ENCODE measurements at regions not wholly inside any gene's neighbourhood (a gene's known extent, or its start where the extent isn't known, plus 50 kb on each side); places are given as distances from the start of the nearest gene placed in this dataset.

- H3K27me3 ChIP-seq, result no peaks in the 10 kb centered on the region
- H3K4me1 ChIP-seq, result no peaks in the 10 kb centered on the region
- no peaks in the 10 kb centered on the region for H3K9me3 ChIP-seq
- no peak overlapping the region for H3K27ac ChIP-seq
- H3K4me3 ChIP-seq, result no peak overlapping the region
- TF ChIP-seq POLR2A (IDR thresholded peaks at IDR 0.05) (no peak), CTCF (IDR thresholded peaks at IDR 0.05) (no peak), EP300 (IDR thresholded peaks at IDR 0.05) (no peak), POLR2AphosphoS5 (IDR thresholded peaks at IDR 0.05) (no peak)
- WGBS, result 96% methylated on average over 3 of the region's 3 CpGs
- no peak for DNase-seq (ENCODE audit: low spot score in 2 of 2)
- no peaks in the 10 kb centered on the region for H3K36me3 ChIP-seq
Observed at GRCh38 chr14:84519836-84520235, 1010.1 kb upstream of the FLRT2 start.

GRCh38 chr14:84520711-84521338, 1009.1 kb upstream of the FLRT2 start:
- H3K36me3 ChIP-seq, result no peaks in the 10 kb centered on the region
- H3K4me3 ChIP-seq, result no peak overlapping the region
- no peak overlapping the region for H3K27ac ChIP-seq
- 92% methylated on average over 1 of the region's 1 CpG for WGBS
- H3K9me3 ChIP-seq, result no peaks in the 10 kb centered on the region
- H3K27me3 ChIP-seq, result no peaks in the 10 kb centered on the region
- no peak for DNase-seq (ENCODE audit: low spot score in 2 of 2)
- TF ChIP-seq POLR2A (IDR thresholded peaks at IDR 0.05) (no peak), EP300 (IDR thresholded peaks at IDR 0.05) (no peak), CTCF (IDR thresholded peaks at IDR 0.05) (no peak), POLR2AphosphoS5 (IDR thresholded peaks at IDR 0.05) (no peak)
- H3K4me1 ChIP-seq, result no peaks in the 10 kb centered on the region

GRCh38 chr14:84523746-84524145, 1006.2 kb upstream of the FLRT2 start:
- DNase-seq (ENCODE audit: low spot score in 2 of 2), result no peak
- H3K4me3 ChIP-seq, result no peak overlapping the region
- H3K9me3 ChIP-seq, result no peaks in the 10 kb centered on the region
- WGBS, result 80% methylated on average over 2 of the region's 2 CpGs
- no peaks in the 10 kb centered on the region for H3K4me1 ChIP-seq
- no peak for TF ChIP-seq EP300 (IDR thresholded peaks at IDR 0.05)
- no peak for TF ChIP-seq POLR2AphosphoS5 (IDR thresholded peaks at IDR 0.05)
- TF ChIP-seq POLR2A (IDR thresholded peaks at IDR 0.05), result no peak
- no peak for TF ChIP-seq CTCF (IDR thresholded peaks at IDR 0.05)
- no peaks in the 10 kb centered on the region for H3K27me3 ChIP-seq
- no peak overlapping the region for H3K27ac ChIP-seq
- no peaks in the 10 kb centered on the region for H3K36me3 ChIP-seq

- 72% methylated on average over 3 of the region's 3 CpGs for WGBS
- no peak for TF ChIP-seq POLR2AphosphoS5 (IDR thresholded peaks at IDR 0.05)
- Histone ChIP-seq H3K36me3 (no peaks in the 10 kb centered on the region), H3K27ac (no peak overlapping the region), H3K4me3 (no peak overlapping the region), H3K27me3 (no peaks in the 10 kb centered on the region), H3K9me3 (no peaks in the 10 kb centered on the region), H3K4me1 (no peaks in the 10 kb centered on the region)
- no peak for DNase-seq (ENCODE audit: low spot score in 2 of 2)
Observed at GRCh38 chr14:84527706-84528105, 1002.2 kb upstream of the FLRT2 start.

- no peak for TF ChIP-seq CTCF (IDR thresholded peaks at IDR 0.05)
- no peak for TF ChIP-seq POLR2AphosphoS5 (IDR thresholded peaks at IDR 0.05)
- TF ChIP-seq EP300 (IDR thresholded peaks at IDR 0.05), result no peak
- TF ChIP-seq POLR2A (IDR thresholded peaks at IDR 0.05), result no peak
- Histone ChIP-seq H3K9me3 (no peaks in the 10 kb centered on the region), H3K27me3 (no peaks in the 10 kb centered on the region), H3K36me3 (no peaks in the 10 kb centered on the region), H3K4me3 (no peak overlapping the region), H3K4me1 (no peaks in the 10 kb centered on the region), H3K27ac (no peak overlapping the region)
- WGBS, result 91% methylated on average over 2 of the region's 2 CpGs
- DNase-seq (ENCODE audit: low spot score in 2 of 2), result no peak
Observed at GRCh38 chr14:84532016-84532415, 997.9 kb upstream of the FLRT2 start.
